Stimulated activated CD8-positive, alpha-beta memory T cell treated with anti-CD3 and anti-CD28 coated beads, Interleukin-7, amount 100 ng/mL, for 4 hours (primary cell): ENCODE measurements at regions not wholly inside any gene's neighbourhood (a gene's known extent, or its start where the extent isn't known, plus 50 kb on each side); places are given as distances from the start of the nearest gene placed in this dataset.

Experiments used
- DNase-seq, 2 donors: peaks; one replicate each; pipeline ENCODE4 v3.0.0-alpha.2; 2020; ENCODE audit warnings: low read depth in 2 of 2

DNA sequence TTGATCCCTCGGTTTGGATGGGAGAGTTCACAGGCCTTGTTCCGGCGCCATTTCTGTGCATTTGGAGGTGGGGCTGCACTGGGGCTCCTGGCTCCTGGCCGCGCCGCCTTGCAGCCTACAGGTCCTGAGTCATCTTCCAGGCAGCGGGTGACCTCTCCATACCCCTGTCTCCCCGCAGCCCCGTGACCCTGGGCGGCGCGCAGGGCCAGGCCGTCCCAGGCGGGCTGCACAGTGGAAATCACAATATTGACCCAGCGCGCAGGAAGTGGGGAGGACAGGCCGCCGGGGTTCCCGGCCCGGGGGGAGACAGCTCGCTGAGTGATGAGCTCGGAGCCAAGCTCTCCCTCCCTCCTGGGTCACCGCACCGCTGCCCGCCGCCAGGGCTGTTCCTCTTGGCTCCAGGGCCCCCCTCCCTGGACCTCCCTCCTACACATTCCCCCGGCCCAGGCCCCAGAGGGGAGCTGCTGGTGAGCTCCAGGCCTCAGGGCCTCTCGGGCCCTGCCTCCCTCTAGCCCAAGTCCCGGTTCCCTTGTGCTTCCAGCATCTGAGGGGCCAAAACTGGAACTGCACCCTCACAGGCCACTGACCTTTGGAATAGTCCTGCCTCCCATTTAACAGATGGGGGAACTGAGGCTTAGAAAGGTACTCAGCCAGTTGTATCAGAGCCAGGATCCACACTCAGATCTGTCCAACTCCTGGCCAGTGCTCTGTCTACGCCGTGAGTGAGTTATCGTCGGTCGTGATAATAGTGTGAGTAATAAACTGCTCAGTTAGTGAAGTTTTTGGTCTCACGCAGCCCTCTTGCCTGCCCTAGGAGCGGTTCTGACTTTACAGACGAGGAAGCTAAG is 142.9 kb upstream of the WNT4 start:
- DNase-seq, result no peak

- no peak for DNase-seq
Measured at GRCh38 chr1:22286491-22286890, 143.6 kb upstream of the WNT4 start.

DNA sequence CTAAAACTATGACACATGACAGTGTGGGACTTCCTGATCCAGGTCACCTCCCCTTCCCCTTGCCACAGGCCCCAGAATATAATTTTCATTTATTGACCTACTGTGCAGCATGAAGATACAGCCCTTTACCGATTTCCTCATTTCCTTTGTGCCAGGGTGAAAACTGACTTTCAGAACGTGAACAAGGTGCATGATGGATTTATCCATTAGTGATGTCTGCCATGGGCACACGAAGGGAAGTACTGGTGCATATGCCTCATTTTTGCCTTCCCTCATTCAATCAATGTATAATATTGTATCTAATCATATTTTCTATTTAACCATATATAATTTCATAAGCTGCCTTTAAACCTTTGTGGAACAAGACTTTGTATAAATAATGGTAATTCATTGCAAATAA is 144.4 kb upstream of the WNT4 start:
- no peak for DNase-seq

- DNase-seq, result no peak
Measured at GRCh38 chr1:22287946-22288520, 145.1 kb upstream of the WNT4 start.

DNA sequence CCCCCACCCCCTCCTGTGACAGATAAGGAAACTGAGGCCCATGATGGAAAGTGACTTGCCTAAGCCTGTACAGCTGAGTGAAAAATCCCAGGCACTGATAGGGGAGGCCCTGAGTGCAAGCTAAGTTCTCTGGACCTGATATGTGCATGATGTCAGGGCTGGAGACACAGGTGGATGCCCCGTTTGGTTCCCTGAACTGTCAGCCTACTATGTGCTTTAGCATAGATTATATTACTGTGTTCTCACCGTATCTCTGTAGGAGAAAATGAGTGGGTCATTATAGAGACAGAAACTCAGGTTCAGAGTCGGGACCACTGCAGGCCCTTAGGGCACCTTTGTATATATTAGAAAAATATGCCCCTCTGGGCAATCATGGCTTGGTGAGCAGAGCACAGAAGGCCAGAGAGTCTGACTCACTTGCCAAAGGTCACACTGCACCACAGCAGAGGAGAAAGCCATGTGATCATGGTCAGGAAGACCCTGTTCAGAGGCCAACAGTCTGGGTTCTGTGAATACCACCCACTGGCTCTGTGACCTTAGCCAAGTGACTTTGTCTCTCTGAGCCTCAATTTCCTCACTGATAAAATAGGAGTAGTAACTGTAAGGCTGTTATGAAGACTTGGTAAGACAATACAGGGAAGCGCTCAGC is 145.8 kb upstream of the WNT4 start:
- DNase-seq, result no peak

DNA sequence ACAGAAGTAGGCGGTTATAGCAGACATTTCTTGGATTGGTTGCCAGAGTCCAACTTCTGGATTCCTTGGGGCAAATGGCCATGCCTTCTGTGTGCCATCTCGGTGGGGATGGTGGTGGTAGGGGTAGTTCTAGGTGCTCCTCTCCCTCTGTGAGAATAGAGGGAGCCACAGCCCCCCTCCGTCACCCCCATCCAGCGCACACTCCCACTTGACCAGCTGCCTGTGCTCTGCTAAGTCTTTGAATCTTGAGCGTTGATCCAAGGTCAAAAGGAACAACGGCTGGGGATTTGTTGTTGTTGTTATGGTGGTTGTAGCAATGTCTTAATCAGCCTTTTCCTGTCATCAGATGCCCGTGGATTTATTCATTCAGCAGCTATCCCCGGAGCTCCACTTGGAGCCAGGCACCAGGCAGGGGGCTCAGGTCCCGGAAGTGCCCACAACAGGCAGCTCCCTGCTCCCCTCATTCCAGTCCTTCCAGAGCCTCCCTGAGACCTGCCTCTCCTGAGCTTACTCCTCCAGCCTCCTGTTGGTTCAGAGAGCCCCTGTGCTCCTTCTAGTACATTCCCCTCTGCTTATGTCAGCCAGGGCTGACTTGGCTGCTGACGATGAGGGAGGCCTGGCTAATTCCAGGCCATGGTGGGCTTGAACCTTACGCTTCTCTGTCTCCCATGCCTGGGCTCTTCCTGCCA is 146.6 kb upstream of the WNT4 start:
- no peak for DNase-seq

- DNase-seq, result no peak
Measured at GRCh38 chr1:22290157-22290556, 147.3 kb upstream of the WNT4 start.

GRCh38 chr1:22290611-22291010 is 147.7 kb upstream of the WNT4 start:
- no peak for DNase-seq

- no peak for DNase-seq
Measured at GRCh38 chr1:22291057-22291456, 148.2 kb upstream of the WNT4 start.

GRCh38 chr1:22291494-22291893 is 148.6 kb upstream of the WNT4 start:
- DNase-seq, result no peak

DNA sequence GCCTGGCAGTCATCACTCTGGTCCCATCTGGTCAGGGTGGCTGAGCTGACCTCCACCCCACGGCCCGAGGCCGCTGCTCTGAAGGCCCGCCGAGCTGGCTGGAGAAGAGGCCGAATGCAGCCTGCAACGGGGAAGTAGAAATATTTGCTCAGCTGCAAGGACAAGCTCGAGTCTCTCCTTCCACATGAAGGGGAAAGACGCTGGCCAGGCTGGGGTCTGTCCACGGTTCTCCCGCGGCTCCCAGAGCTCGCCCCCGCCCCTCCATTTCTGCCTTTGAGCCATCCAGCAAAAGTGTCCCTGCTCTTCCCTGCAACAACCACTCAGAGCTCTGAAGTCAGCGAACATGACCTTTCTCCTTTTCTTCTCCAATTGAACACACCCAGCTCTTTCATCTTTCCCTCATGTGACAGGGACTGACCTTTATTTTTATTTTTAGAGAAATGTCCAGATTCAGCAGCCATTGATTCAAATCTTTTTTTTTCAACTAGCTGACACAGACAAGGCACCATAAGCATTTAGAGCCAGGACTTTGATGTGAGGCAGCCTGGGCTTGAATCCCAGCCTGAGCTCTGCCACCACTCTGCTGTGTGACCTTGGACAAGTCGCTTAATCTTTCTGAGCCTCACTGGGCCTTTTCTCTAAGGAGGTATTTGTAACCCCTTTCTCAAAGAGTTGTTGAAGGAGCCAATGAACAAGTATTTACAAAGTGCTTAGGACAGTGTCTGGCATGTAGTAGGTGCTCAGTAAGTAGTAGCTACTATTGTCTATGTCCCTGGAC is 149.3 kb upstream of the WNT4 start:
- no peak for DNase-seq

DNA sequence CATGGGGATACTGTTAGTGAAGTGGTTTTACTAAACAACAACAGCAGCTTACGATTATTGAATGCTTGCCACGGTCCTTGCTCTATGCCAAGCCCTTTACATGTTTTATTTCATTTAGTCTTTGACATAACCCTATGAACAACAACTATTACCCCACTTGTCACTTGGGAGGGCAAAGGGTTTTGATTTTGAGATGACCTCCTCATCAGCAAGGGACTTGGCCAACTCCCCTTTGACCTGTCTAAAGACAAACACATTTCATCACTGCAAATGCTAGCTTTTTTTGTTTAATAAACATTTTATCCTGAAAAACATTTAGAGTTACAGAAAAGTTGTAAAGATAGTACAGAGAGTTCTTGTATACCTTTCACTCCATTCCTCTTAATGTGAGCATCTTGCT is 152.5 kb upstream of the WNT4 start:
- DNase-seq, result no peak

DNA sequence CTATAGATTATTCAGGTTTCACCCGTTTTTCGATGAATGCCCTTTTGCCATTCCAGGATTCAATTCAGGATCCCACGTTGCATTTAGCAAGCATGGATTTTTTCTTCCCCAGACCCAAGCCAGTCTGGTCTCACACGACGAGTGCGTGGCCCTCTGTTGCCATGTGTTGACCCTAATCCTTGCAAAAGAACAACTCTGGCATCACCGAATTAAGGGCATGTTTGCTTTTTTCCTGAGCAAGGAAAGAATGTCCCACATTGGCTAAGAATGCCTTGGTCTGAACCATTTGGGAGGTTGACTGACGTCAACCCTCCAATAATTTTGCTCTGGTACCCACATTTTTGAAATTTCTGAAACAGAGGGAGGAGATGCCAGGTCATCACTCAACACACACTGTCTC is 153.0 kb upstream of the WNT4 start:
- no peak for DNase-seq

DNA sequence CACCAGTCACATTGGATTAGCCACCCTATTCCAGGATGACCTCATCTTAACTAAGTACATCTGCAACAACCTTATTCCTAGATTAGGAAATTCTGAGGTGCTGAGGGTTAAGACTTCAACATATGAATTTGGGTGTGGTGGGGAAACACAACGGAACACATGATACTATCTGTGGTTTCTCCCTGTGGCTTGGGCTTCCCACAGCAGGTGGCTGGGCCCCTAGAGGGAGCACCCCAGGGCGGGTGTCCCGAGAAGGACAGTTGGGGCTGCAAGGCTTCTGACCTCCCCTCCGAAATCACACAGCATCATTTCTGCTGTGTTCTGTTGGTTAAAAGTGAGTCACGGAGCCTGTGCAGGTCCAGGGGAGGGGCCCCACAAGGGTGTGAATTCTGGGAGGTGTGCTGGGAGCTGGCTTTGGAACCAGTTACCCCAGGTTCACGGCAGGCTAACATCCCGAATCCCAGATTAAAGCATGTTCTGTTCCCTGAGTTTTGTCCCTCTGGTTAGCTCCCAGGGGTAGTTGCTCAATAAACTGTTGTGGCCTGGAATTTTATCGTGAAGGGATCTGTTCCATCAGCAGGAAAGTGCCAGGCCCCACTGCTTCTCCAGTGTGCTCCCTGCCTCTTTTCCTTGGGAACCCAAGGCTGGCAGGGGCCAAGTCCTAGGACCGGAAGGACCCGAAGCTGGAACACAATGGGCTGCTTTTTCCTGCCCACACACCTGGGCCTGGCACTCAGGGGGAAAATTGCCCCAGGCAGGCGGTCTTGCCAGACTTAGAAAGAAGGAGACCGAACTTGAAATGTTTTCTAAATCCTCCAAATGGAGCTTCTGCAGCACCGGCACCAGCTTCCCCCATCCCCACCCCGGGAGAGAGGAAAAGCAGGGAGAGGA is 154.0 kb upstream of the WNT4 start:
- no peak for DNase-seq

DNA sequence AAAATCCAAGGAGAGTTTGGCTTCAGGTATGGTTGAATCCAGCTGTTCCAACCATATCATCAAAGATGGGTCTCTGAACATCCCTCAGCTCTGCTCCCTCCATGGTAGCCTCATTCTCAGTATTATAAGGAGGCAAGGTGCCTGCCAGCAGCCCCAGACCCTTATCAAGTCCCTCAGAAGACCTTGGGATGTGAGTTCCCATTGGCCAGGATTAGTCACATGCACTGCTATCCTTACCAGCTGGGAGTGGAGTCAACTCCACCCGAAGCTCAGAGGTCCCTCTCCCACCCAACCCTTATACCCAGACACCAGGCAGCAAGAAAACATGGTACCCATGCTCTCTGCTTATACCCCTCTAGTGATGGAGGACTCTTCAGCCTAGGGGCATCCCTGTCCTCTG is 153.7 kb upstream of the ZBTB40 start:
- no peak for DNase-seq

- no peak for DNase-seq
Measured at GRCh38 chr1:22303816-22304215, 147.8 kb upstream of the ZBTB40 start.

GRCh38 chr1:22309572-22309971 is 142.1 kb upstream of the ZBTB40 start:
- DNase-seq, result no peak

GRCh38 chr1:22311461-22311860 is 140.2 kb upstream of the ZBTB40 start:
- DNase-seq, result no peak

DNA sequence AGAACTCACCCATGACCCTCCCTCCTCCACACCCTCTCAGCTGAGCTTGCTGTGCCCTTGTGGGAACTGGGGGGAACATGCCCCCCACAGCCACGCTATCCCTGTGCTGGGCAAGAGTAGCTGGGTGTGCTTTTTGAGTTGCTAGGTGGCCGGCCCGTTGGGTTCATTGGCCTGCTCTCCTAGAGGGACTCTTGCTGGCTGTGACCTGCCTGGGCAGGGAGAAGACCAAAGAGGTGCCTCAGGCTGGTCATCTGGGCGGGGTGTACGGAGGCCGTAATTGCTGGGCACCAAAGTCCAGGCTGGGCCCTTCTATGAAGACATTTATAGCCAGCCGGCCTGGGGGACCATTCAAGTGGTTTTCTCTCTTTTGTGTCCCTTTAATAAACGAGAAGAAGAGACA is 138.3 kb upstream of the ZBTB40 start:
- no peak for DNase-seq

DNA sequence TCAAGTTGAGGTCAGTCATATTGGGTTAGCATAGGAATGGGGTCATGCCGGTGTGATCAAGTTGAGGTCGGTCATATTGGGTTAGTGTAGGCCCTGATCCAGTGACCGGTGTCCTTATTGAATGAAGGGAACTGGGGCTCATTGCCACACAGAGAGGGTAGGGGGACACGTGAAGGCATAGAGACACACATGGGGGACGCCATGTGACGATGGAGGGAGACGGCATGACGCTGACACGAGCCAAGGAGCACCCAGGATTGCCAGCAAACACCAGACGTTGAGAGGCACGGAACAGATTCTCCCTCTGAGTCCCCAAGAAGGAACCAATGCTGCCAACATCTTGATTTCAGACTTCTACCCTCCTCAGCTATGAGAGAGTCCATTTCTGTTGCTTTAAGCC is 136.9 kb upstream of the ZBTB40 start:
- no peak for DNase-seq
